AG04450 (cell line): ENCODE measurements at regions not wholly inside any gene's neighbourhood (a gene's known extent, or its start where the extent isn't known, plus 50 kb on each side); places are given as distances from the start of the nearest gene placed in this dataset.

ENCODE experiments used
- CTCF ChIA-PET: fragments of 300-600, 350-600 bp; formaldehyde crosslinking; extraction: SDS; loops from one replicate; lab custom pipeline; 2022; ENCODE audit warnings: antibody characterized with exemption, inconsistent platforms; lab: Charles Lee
- POLR2A ChIA-PET: fragments of 350-600 bp; formaldehyde crosslinking; extraction: SDS; loops from one replicate; lab custom pipeline; 2021; ENCODE audit warnings: antibody characterized with exemption, inconsistent platforms; lab: Yijun Ruan, JAX
- DNase-seq: peaks from one replicate; pipeline ENCODE4 v3.0.0-alpha.2; 2011; ENCODE audit warnings: low read depth, low spot score
- H3K27ac ChIP-seq: one replicate; pipeline ENCODE4 v1.5.1; 2012; ENCODE audit warnings: low read depth, low read length, control low read depth
- H3K27me3 ChIP-seq: one replicate; pipeline ENCODE4 v1.6.0; 2012; ENCODE audit warnings: low read length; ENCODE audit not compliant: control insufficient read depth, insufficient read depth
- H3K4me3 ChIP-seq: 2 replicates; pipeline ENCODE4 v1.5.1; 2011; ENCODE audit warnings: mild to moderate bottlenecking, low read depth, low read length, control low read depth
- H3K9me3 ChIP-seq: 2 replicates; pipeline ENCODE4 v1.5.1; 2012; ENCODE audit warnings: low read length; ENCODE audit not compliant: control insufficient read depth, insufficient read depth
- CTCF ChIP-seq: IDR thresholded peaks from 2 replicates; pipeline ENCODE4 v1.5.1; 2011; ENCODE audit warnings: low read depth, low read length, control low read depth, inconsistent platforms

DNA sequence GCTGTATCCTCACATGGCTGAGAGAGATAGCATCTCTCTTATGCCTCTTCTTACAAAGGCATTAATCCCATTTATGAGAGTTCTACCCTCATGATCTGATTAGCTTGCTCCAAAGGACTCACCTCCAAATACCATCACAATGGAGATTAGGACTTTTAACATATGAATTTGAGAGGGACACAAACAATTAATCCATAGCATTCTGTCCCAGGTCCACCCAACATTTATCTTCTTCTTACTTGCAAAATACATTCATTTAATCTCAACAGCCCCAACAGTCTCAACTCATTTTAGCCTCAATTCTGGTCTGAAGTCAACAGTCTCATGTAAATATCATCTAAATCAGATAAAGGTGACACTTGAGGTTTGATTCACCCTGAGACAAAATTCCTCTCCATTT is 555.4 kb downstream of the RAB28 start:
- Histone ChIP-seq H3K4me3 (no peak overlapping the region), H3K27me3 (no peaks in the 10 kb centered on the region), H3K27ac (no peak overlapping the region), H3K9me3 (no peaks in the 10 kb centered on the region)
- ChIA-PET POLR2A (no interaction called here), CTCF (no interaction called here)
- TF ChIP-seq CTCF, result no peak
- no peak for DNase-seq

DNA sequence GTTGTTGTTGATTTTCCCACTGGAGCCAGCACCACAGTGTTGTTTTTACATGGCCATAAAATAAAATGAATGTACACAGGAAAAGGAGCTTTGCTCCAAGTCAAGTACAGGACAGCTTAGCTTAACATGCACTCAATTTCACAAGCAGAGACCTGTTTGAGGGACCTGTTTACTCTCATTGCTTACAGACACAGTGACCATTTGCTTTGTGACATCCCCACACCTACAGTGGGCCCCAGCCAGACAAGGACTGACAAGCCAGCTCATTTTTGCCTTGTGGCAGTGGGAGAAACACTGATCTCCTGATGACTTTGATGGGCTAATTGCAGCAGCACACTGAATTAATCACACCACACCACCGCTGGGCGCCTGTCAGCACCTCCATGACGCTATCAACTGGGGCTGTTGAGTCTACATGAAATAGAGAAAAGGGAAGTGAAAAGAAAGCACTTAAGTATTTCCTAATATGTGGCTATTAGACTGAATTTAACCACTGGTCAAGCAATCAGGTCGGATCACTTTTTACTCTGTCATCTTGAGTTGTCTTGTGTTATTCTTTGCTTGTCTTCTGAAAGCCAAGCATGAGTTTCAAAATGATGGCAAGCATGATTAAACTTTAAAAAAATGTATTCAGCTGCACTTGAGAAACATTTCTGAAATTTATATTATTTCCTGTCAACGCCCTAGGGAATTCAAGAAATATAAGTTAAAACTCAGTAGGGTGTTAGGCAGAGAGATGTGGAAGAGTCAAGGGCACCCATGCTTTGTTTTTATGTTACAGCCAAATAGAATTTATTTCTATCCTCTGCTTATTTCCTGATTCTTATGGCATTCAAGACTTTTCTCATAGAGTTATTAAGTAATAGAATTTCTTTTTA is 557.7 kb downstream of the RAB28 start:
- Histone ChIP-seq H3K27me3 (no peaks in the 10 kb centered on the region), H3K4me3 (no peak overlapping the region), H3K27ac (no peak overlapping the region), H3K9me3 (no peaks in the 10 kb centered on the region)
- DNase-seq, result no peak
- ChIA-PET POLR2A (no interaction called here), CTCF (no interaction called here)
- no peak for TF ChIP-seq CTCF

GRCh38 chr4:12924728-12925320 is 559.3 kb downstream of the RAB28 start:
- Histone ChIP-seq H3K27me3 (no peaks in the 10 kb centered on the region), H3K4me3 (no peak overlapping the region), H3K27ac (no peak overlapping the region), H3K9me3 (no peaks in the 10 kb centered on the region)
- DNase-seq, result no peak
- ChIA-PET CTCF (no interaction called here), POLR2A (no interaction called here)
- no peak for TF ChIP-seq CTCF

DNA sequence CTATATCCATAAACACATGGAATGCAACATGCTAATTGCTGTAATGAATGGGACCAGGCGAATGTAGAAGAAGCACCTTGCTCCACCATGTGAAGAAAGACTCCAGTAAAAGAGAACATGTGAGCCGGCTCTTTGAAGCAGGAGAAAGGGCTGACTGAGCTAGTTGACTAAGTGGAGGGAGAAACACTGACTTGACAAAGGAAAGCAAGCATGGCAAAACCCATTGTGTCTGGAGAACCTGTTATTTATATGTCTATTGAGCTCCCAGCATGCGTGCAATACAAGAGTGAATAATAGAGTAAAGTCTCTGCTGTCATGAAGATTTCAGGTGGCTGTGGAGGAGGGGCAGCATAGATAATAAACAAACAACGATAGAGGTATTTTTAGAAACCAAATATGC is 559.9 kb downstream of the RAB28 start:
- Histone ChIP-seq H3K9me3 (no peaks in the 10 kb centered on the region), H3K4me3 (no peak overlapping the region), H3K27ac (no peak overlapping the region), H3K27me3 (no peaks in the 10 kb centered on the region)
- no peak for TF ChIP-seq CTCF
- DNase-seq, result no peak
- ChIA-PET POLR2A (no interaction called here), CTCF (no interaction called here)

DNA sequence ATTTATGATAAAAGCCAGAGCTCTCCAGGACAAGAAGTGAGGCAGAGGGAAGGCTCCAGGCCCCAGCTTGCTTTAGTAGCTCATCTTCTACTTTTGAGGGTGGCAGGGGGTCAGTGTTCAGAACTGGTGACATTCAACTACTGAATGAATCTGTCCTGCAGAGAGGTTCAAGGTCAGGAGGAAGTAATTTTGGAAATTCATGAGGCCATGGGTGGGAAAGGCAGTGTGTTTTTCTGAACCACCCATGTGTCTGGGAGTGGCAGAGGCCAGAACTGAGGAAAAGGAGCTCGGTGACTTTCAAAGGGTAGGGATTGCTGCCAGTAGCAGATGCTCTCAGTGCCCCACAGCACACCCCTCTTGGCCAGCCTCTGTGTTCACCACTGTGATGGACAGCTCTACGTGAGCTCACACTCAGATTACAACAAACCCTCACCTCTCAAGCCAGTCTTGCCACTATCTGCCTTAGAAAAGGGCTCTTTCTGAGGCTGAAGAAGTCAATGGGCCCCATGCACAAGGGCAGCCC is 571.2 kb downstream of the RAB28 start:
- H3K9me3 ChIP-seq, result peaks cover 10% of the 10 kb centered on the region
- CTCF ChIA-PET, result no interaction called here
- H3K27me3 ChIP-seq, result no peaks in the 10 kb centered on the region
- POLR2A ChIA-PET, result no interaction called here
- TF ChIP-seq CTCF, result no peak
- H3K27ac ChIP-seq, result no peak overlapping the region
- no peak for DNase-seq
- no peak overlapping the region for H3K4me3 ChIP-seq
